ENCODE measurements at regions not wholly inside any gene's neighbourhood (a gene's known extent, or its start where the extent isn't known, plus 50 kb on each side); places are given as distances from the start of the nearest gene placed in this dataset.

GRCh38 chr2:240306185-240306584 lies 129.3 kb upstream of the GPC1 start:
- TF ChIP-seq CTCF (conservative IDR thresholded peaks at IDR 0.05; ENCODE audit: low read depth, low read length) (no peak), POLR2A (IDR thresholded peaks at IDR 0.05; ENCODE audit: low read depth, low read length) (no peak), RAD21 (IDR thresholded peaks at IDR 0.05; ENCODE audit: low read length) (no peak), ELK1 (IDR thresholded peaks at IDR 0.05; ENCODE audit: borderline replicate concordance, low read depth, low read length) (no peak), FOS (IDR thresholded peaks at IDR 0.05; ENCODE audit: low read depth, low read length) (no peak), RFX5 (IDR thresholded peaks at IDR 0.05; ENCODE audit: low read depth, low read length) (no peak), USF2 (IDR thresholded peaks at IDR 0.05; ENCODE audit: low read depth, low read length) (no peak), MAFK (IDR thresholded peaks at IDR 0.05; ENCODE audit: low read depth, low read length) (no peak), MXI1 (IDR thresholded peaks at IDR 0.05; ENCODE audit: borderline replicate concordance, low read depth, low read length) (no peak), BHLHE40 (IDR thresholded peaks at IDR 0.05; ENCODE audit: low read depth, low read length) (no peak), SMC3 (IDR thresholded peaks at IDR 0.05; ENCODE audit: low read depth, low read length) (no peak), MAZ (IDR thresholded peaks at IDR 0.05; ENCODE audit: borderline replicate concordance, low read depth, low read length) (no peak), CHD1 (IDR thresholded peaks at IDR 0.05; ENCODE audit: low read depth, low read length) (no peak)

Data from IMR-90 (cell line).